GM12891 (cell line): ENCODE measurements at regions not wholly inside any gene's neighbourhood (a gene's known extent, or its start where the extent isn't known, plus 50 kb on each side); places are given as distances from the start of the nearest gene placed in this dataset.

Experiments used
- POLR2A ChIP-seq: IDR thresholded peaks from 2 replicates; pipeline ENCODE4 v1.6.1; 2011; ENCODE audit warnings: low read depth, low read length, control low read depth
- POLR2AphosphoS5 ChIP-seq: IDR thresholded peaks from 2 replicates; pipeline ENCODE4 v1.6.1; 2011; ENCODE audit warnings: low read depth, low read length, control low read depth
- POU2F2 ChIP-seq: IDR thresholded peaks from 2 replicates; pipeline ENCODE4 v1.6.1; 2011; ENCODE audit warnings: low read depth, mild to moderate bottlenecking, control low read depth, low read length, moderate library complexity
- TAF1 ChIP-seq: IDR thresholded peaks from 2 replicates; pipeline ENCODE4 v1.6.1; 2011; ENCODE audit warnings: low read depth, low read length, control low read depth

DNA sequence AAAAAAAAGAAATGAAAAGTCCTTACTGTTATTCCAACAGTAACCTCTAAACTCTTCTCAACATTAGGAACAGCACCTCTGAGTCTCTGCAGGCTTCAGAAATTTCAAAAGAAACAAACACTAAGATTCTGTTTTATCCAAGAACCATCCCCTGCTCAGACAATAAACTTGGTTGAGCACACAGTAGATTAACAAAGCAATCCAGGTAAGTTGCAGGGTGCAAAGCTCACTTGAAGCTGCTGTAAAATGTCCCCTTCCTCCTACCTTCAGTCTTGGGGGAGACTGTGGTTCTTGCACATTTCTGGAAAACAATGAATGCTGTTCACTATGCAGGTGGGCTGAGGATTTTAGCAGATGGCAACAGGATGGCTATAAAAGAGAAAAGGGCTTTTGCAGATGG is 484.1 kb downstream of the IGSF11 start:
- TF ChIP-seq POLR2AphosphoS5 (no peak), POU2F2 (no peak), POLR2A (no peak), TAF1 (no peak)
